Amygdala (tissue), 56 donors: ENCODE measurements at regions not wholly inside any gene's neighbourhood (a gene's known extent, or its start where the extent isn't known, plus 50 kb on each side); places are given as distances from the start of the nearest gene placed in this dataset.
A peak's percentile ranks its signal among the peaks of the same experiment; 100 is the strongest.
"Not testable (repeated sequence)": the region's sequence is repeated elsewhere in the genome, so short reads cannot be mapped to it uniquely, and the experiment has no call there.

Experiments used
- DNase-seq, 56 donors: peaks; one replicate each; lab custom pipeline; 2025; lab: John Stamatoyannopoulos, UW

GRCh38 chr14:71414631-71415403 is 507.6 kb downstream of the PCNX1 start:
- no peak for DNase-seq

GRCh38 chr14:71415404-71415690 is 508.1 kb downstream of the PCNX1 start:
- DNase-seq, result no peak

GRCh38 chr14:71416392-71416791 is 509.1 kb downstream of the PCNX1 start:
- no peak for DNase-seq

- no peak for DNase-seq
Measured at GRCh38 chr14:71418532-71419245, 511.4 kb downstream of the PCNX1 start.

- DNase-seq, result no peak
Measured at GRCh38 chr14:71423481-71423880, 508.7 kb upstream of the RGS6 start.

GRCh38 chr14:71424941-71425340 is 507.3 kb upstream of the RGS6 start:
- no peak for DNase-seq

- no peak for DNase-seq
Measured at GRCh38 chr14:71426001-71426400, 506.2 kb upstream of the RGS6 start.

- no peak for DNase-seq
Measured at GRCh38 chr14:71429902-71430301, 502.3 kb upstream of the RGS6 start.

GRCh38 chr14:71430321-71430677 is 501.9 kb upstream of the RGS6 start:
- no peak for DNase-seq

GRCh38 chr14:71430678-71431376 is 501.4 kb upstream of the RGS6 start:
- no peak for DNase-seq

GRCh38 chr14:71432334-71433110 is 499.7 kb upstream of the RGS6 start:
- no peak for DNase-seq

GRCh38 chr14:71433303-71433702 is 498.9 kb upstream of the RGS6 start:
- DNase-seq, result no peak

- DNase-seq, result not testable (repeated sequence)
Measured at GRCh38 chr14:71435641-71436040, 496.6 kb upstream of the RGS6 start.

- no peak for DNase-seq
Measured at GRCh38 chr14:71437870-71438269, 494.4 kb upstream of the RGS6 start.

GRCh38 chr14:71438684-71439083 is 493.5 kb upstream of the RGS6 start:
- peak in 37 of 56 donors; percentile 3 to 64 (median 22) for DNase-seq

GRCh38 chr14:71441126-71441525 is 491.1 kb upstream of the RGS6 start:
- no peak for DNase-seq

GRCh38 chr14:71444030-71444822 is 488.0 kb upstream of the RGS6 start:
- DNase-seq, result no peak

GRCh38 chr14:71448431-71449315 is 483.6 kb upstream of the RGS6 start:
- no peak for DNase-seq
